B cell (primary cell): ENCODE measurements at regions not wholly inside any gene's neighbourhood (a gene's known extent, or its start where the extent isn't known, plus 50 kb on each side); places are given as distances from the start of the nearest gene placed in this dataset.

Experiments used
- ATAC-seq: fragments of 200-7000 bp; cut with Tn5 transposase; one replicate; pipeline ENCODE4 v1.10.0; 2021; ENCODE audit warnings: low read depth, mild to moderate bottlenecking, moderate number of reproducible peaks, moderate library complexity
- CTCF ChIA-PET: fragments of 350-600 bp; sonication (Branson Sonifier 250); formaldehyde crosslinking; loops from one replicate; lab custom pipeline; 2021; ENCODE audit warnings: antibody characterized with exemption, inconsistent platforms; lab: Charles Lee
- POLR2A ChIA-PET: fragments of 350-600 bp; sonication (Branson Sonifier 250); formaldehyde crosslinking; loops from one replicate; lab custom pipeline; 2021; ENCODE audit warnings: antibody characterized with exemption; lab: Charles Lee
- DNase-seq: peaks from one replicate; pipeline ENCODE4 v3.0.0; 2013
- H2AFZ ChIP-seq: 2 replicates; pipeline ENCODE4 v1.6.1; 2012; ENCODE audit warnings: mild to moderate bottlenecking, low read depth, low read length; ENCODE audit not compliant: insufficient read depth, poor library complexity, severe bottlenecking
- H3K27ac ChIP-seq, 2 donors: 1 replicate in 1 of 2; 2 replicates in 1 of 2; pipeline ENCODE4 v1.5.1; 2012 to 2013; ENCODE audit warnings: low read length in 2 of 2, mild to moderate bottlenecking in 2 of 2, moderate library complexity in 1 of 2
- H3K27me3 ChIP-seq, 4 experiments: fragments of 200-600 bp in 1 of 4; sonication (generic) in 1 of 4; replicated peaks in 1 of 4; 1 replicate in 2 of 4; 2 replicates in 2 of 4; pipeline versions ENCODE4 v1.6.1 to v1.7.0; 2013 to 2016; ENCODE audit warnings: low read length in 3 of 4, mild to moderate bottlenecking in 2 of 4, mixed read lengths in 1 of 4, moderate library complexity in 1 of 4; ENCODE audit not compliant: insufficient read depth in 4 of 4, control insufficient read depth in 3 of 4; ENCODE audit errors: control extremely low read depth in 1 of 4
- H3K36me3 ChIP-seq, 2 experiments: replicated peaks in 1 of 2; 1 replicate in 1 of 2; 2 replicates in 1 of 2; pipeline versions ENCODE4 v1.6.1 to v1.7.1; 2013; ENCODE audit warnings: low read length in 1 of 2; ENCODE audit not compliant: insufficient read depth in 2 of 2, control insufficient read depth in 1 of 2; ENCODE audit errors: control extremely low read depth in 1 of 2, extremely low read depth in 1 of 2
- H3K4me1 ChIP-seq, 2 donors: fragments of 200-600 bp in 1 of 2; sonication (generic) in 1 of 2; 1 replicate in 1 of 2; 2 replicates in 1 of 2; pipeline versions ENCODE4 v1.5.1 to v1.6.1; 2013 to 2017; ENCODE audit warnings: low read length in 2 of 2; ENCODE audit not compliant: control insufficient read depth in 2 of 2, insufficient read depth in 2 of 2
- H3K4me2 ChIP-seq: replicated peaks from 2 replicates; pipeline ENCODE3; 2012; ENCODE audit warnings: mild to moderate bottlenecking, low read depth, low read length; ENCODE audit not compliant: poor library complexity, severe bottlenecking
- H3K4me3 ChIP-seq, 5 experiments: fragments of 200-600 bp in 1 of 5; sonication (generic) in 1 of 5; 1 replicate in 3 of 5; 2 replicates in 2 of 5; pipeline versions ENCODE4 v1.5.1 to v1.7.0; 2011 to 2016; ENCODE audit warnings: low read length in 4 of 5, mild to moderate bottlenecking in 4 of 5, low read depth in 2 of 5, control low read depth in 1 of 5, moderate library complexity in 1 of 5; ENCODE audit not compliant: insufficient read depth in 1 of 5; ENCODE audit errors: control extremely low read depth in 1 of 5, extremely low read depth in 1 of 5
- H3K79me2 ChIP-seq: fragments of 200-600 bp; sonication (generic); one replicate; pipeline ENCODE4 v1.6.0; 2016; ENCODE audit warnings: low read length; ENCODE audit not compliant: control insufficient read depth, insufficient read depth
- H3K9ac ChIP-seq: fragments of 200-600 bp; sonication (generic); 2 replicates; pipeline ENCODE4 v1.6.1; 2017; ENCODE audit warnings: mild to moderate bottlenecking, low read length, moderate library complexity
- H3K9me3 ChIP-seq, 3 donors: one replicate each; pipeline versions ENCODE4 v1.6.1 to v1.7.1; 2013; ENCODE audit warnings: low read length in 2 of 3; ENCODE audit not compliant: control insufficient read depth in 2 of 3, insufficient read depth in 1 of 3; ENCODE audit errors: control extremely low read depth in 1 of 3
- H4K20me1 ChIP-seq: 2 replicates; pipeline ENCODE4 v1.6.0; 2012; ENCODE audit warnings: mild to moderate bottlenecking, low read length; ENCODE audit not compliant: insufficient read depth, control insufficient read depth, poor library complexity, severe bottlenecking
- H3K27ac Mint-ChIP-seq: one replicate; pipeline ENCODE4 v1.8.0; 2021; ENCODE audit warnings: mixed read lengths
- H3K27me3 Mint-ChIP-seq: one replicate; pipeline ENCODE4 v1.8.0; 2021; ENCODE audit warnings: mixed read lengths
- H3K4me1 Mint-ChIP-seq: one replicate; pipeline ENCODE4 v1.8.0; 2021; ENCODE audit warnings: mixed read lengths
- H3K4me3 Mint-ChIP-seq: one replicate; pipeline ENCODE4 v1.8.0; 2021; ENCODE audit warnings: mixed read lengths
- H3K9me3 Mint-ChIP-seq: one replicate; pipeline ENCODE4 v1.8.0; 2022; ENCODE audit warnings: mixed read lengths; ENCODE audit not compliant: insufficient read depth
- CTCF ChIP-seq: fragments of 200-600 bp; IDR thresholded peaks from one replicate; pipeline ENCODE4 v1.8.0; 2022; ENCODE audit warnings: antibody characterized with exemption, mild to moderate bottlenecking
- EZH2 ChIP-seq: IDR thresholded peaks from 2 replicates; pipeline ENCODE4 v1.6.1; 2012; ENCODE audit warnings: borderline replicate concordance, low read depth, mild to moderate bottlenecking, moderate library complexity, low read length; ENCODE audit not compliant: insufficient read depth, poor library complexity, severe bottlenecking
- WGBS: methylation state at CpG from one replicate; pipeline ENCODE4 v1.1.5; 2013; ENCODE audit warnings: missing lambda C conversion rate; ENCODE audit not compliant: insufficient coverage; 5-methylcytosine and 5-hydroxymethylcytosine counted together
- intact Hi-C: fragments of 100-400 bp; cut with micrococcal nuclease; formaldehyde crosslinking; loops from one replicate; pipeline ENCODE4 v1.10.0; 2022

DNA sequence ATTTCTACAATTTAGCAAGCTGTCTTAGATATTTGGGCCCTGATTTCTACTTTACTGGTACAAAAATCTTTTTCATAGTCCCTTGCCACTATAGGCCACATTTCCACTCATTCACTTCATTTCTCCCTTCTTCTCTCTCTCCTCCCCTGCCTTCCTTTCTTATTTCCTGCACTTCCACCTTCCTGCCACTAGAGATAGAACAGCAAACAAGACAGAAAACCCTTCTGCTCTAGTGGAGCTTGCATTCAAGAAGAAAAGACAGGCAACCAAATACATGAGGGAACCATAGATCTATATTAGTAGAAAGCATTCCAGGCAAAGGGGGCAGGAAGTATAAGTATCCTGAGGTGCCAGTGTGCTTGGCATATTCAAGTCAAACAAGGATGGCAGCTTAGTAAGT, 623.5 kb downstream of the FLRT2 start:
- DNase-seq, result no peak
- Mint-ChIP-seq H3K4me3 (no peak overlapping the region), H3K9me3 (peaks cover 4% of the 10 kb centered on the region), H3K27ac (no peak overlapping the region), H3K27me3 (no peaks in the 10 kb centered on the region), H3K4me1 (no peaks in the 10 kb centered on the region)
- ChIA-PET POLR2A (no interaction called here), CTCF (no interaction called here)
- no peak overlapping the region for H3K9ac ChIP-seq
- no peaks in the 10 kb centered on the region for H3K79me2 ChIP-seq
- no peaks in the 10 kb centered on the region for H3K4me1 ChIP-seq
- no peak for TF ChIP-seq CTCF
- H2AFZ ChIP-seq, result no peak overlapping the region
- no peaks in the 10 kb centered on the region for H3K9me3 ChIP-seq
- H3K27ac ChIP-seq, result no peak overlapping the region
- no peaks in the 10 kb centered on the region for H3K27me3 ChIP-seq
- H3K36me3 ChIP-seq, result no peaks in the 10 kb centered on the region
- intact Hi-C loops, result no loop called here
- H3K4me3 ChIP-seq, result no peak overlapping the region
- H4K20me1 ChIP-seq, result no peaks in the 10 kb centered on the region
- ATAC-seq, result no peak
- H3K4me2 ChIP-seq, result no peak overlapping the region

GRCh38 chr14:86143248-86143647, 613.3 kb downstream of the FLRT2 start:
- peaks cover 0 to 2% (median 0%) of the 10 kb centered on the region in 3 donors for H3K9me3 ChIP-seq
- no peaks in the 10 kb centered on the region for H3K79me2 ChIP-seq
- Mint-ChIP-seq H3K27ac (no peak overlapping the region), H3K4me1 (no peaks in the 10 kb centered on the region), H3K4me3 (no peak overlapping the region), H3K9me3 (peaks cover 2% of the 10 kb centered on the region), H3K27me3 (no peaks in the 10 kb centered on the region)
- DNase-seq (no peak), ATAC-seq (no peak)
- no peaks in the 10 kb centered on the region for H4K20me1 ChIP-seq
- ChIA-PET CTCF (no interaction called here), POLR2A (no interaction called here)
- no peak overlapping the region for H3K4me3 ChIP-seq
- no CpG with 5 or more reads among the region's 1 CpG for WGBS
- no peak overlapping the region for H2AFZ ChIP-seq
- no peak overlapping the region for H3K9ac ChIP-seq
- intact Hi-C loops, result no loop called here
- no peaks in the 10 kb centered on the region for H3K4me1 ChIP-seq
- H3K36me3 ChIP-seq, result no peaks in the 10 kb centered on the region
- H3K27me3 ChIP-seq, result no peaks in the 10 kb centered on the region
- no peak overlapping the region for H3K27ac ChIP-seq
- H3K4me2 ChIP-seq, result no peak overlapping the region
- TF ChIP-seq CTCF (no peak), EZH2 (no peak)
